Progenitor cell of endocrine pancreas (in vitro differentiated cells): ENCODE measurements at regions not wholly inside any gene's neighbourhood (a gene's known extent, or its start where the extent isn't known, plus 50 kb on each side); places are given as distances from the start of the nearest gene placed in this dataset.

Experiments
- DNase-seq: peaks from one replicate; pipeline ENCODE4 v3.0.0; 2021; ENCODE audit warnings: low spot score; ENCODE audit not compliant: unreplicated experiment
- H3K27ac Mint-ChIP-seq: 2 replicates; pipeline ENCODE4 v1.8.0; 2021; ENCODE audit warnings: mild to moderate bottlenecking, moderate library complexity, mixed read lengths
- H3K27me3 Mint-ChIP-seq: 2 replicates; pipeline ENCODE4 v1.8.0; 2021; ENCODE audit warnings: mixed read lengths
- H3K36me3 Mint-ChIP-seq: 2 replicates; pipeline ENCODE4 v1.8.0; 2022; ENCODE audit warnings: mixed read lengths; ENCODE audit not compliant: insufficient read depth
- H3K4me1 Mint-ChIP-seq: 2 replicates; pipeline ENCODE4 v1.8.0; 2021; ENCODE audit warnings: low read depth, mixed read lengths
- H3K4me3 Mint-ChIP-seq: 2 replicates; pipeline ENCODE4 v1.8.0; 2021; ENCODE audit warnings: low read depth, mild to moderate bottlenecking, moderate library complexity, mixed read lengths
- H3K9me3 Mint-ChIP-seq: 2 replicates; pipeline ENCODE4 v1.8.0; 2021; ENCODE audit warnings: low read depth, mixed read lengths
- CTCF ChIP-seq: fragments of 200-600 bp; sonication (generic); IDR thresholded peaks from one replicate; pipeline ENCODE4 v1.5.0; 2021; ENCODE audit warnings: antibody characterized with exemption, mild to moderate bottlenecking; ENCODE audit not compliant: unreplicated experiment

GRCh38 chr15:69636169-69636915 lies 183.7 kb downstream of the RPLP1 start:
- Mint-ChIP-seq H3K4me1 (peaks cover 7% of the 10 kb centered on the region), H3K27me3 (peaks cover 55% of the 10 kb centered on the region), H3K4me3 (no peak overlapping the region), H3K27ac (no peak overlapping the region), H3K36me3 (peaks cover 5% of the 10 kb centered on the region), H3K9me3 (peaks cover 18% of the 10 kb centered on the region)
- TF ChIP-seq CTCF = no peak
- DNase-seq = no peak

- TF ChIP-seq CTCF = no peak
- Mint-ChIP-seq H3K27me3 (peaks cover 45% of the 10 kb centered on the region), H3K4me3 (no peak overlapping the region), H3K4me1 (no peaks in the 10 kb centered on the region), H3K27ac (no peak overlapping the region), H3K9me3 (peaks cover 26% of the 10 kb centered on the region), H3K36me3 (peaks cover 7% of the 10 kb centered on the region)
- no peak for DNase-seq
These were observed 185.2 kb downstream of the RPLP1 start for GRCh38 chr15:69637818-69638217.

GRCh38 chr15:69643476-69643875 lies 190.9 kb downstream of the RPLP1 start:
- H3K4me1 Mint-ChIP-seq = peaks cover 11% of the 10 kb centered on the region
- peaks cover 30% of the 10 kb centered on the region for H3K9me3 Mint-ChIP-seq
- no peak for DNase-seq
- no peak for TF ChIP-seq CTCF
- no peak overlapping the region for H3K27ac Mint-ChIP-seq
- no peak overlapping the region for H3K4me3 Mint-ChIP-seq
- H3K27me3 Mint-ChIP-seq = peaks cover 31% of the 10 kb centered on the region
- H3K36me3 Mint-ChIP-seq = peaks cover 7% of the 10 kb centered on the region

DNA sequence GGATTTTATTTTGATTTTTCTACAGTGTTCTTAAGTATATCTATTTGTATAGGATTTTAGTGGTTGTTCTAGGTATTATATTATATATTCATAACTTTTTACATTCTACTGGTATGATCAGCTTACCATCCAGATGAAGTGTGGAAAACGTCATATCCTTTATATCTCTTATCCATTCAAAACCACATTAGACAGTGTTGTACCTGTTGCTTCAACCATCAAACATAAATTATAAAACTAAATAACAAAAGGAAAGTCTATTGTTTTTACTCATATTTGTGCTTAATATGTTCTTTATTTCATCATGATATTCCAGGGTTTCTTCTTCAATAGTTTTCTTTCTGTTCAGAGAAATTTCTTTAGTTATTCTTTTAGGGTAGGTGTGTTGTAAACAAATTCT lies 191.4 kb downstream of the RPLP1 start:
- Mint-ChIP-seq H3K27me3 (peaks cover 36% of the 10 kb centered on the region), H3K36me3 (peaks cover 7% of the 10 kb centered on the region), H3K4me3 (no peak overlapping the region), H3K9me3 (peaks cover 30% of the 10 kb centered on the region), H3K4me1 (peaks cover 12% of the 10 kb centered on the region), H3K27ac (no peak overlapping the region)
- DNase-seq = no peak
- TF ChIP-seq CTCF = no peak

DNA sequence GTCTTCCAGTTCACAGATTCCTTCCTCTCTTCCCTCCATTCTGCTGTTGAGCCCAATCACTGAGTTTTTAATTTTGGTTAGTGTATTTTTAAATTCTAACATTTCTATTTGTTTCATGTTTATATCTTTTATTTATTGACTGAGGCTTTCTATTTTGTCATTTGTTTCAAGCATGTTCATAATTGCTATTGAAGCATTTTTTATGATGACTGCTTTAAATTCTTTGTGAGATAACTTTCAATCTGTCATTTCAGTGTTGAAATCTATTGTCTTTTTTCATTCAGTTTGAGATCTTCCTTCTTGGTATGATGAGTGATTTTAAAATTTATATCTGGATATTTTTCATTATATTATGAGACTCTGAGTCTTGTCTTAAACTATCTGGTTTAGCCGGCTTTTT lies 192.3 kb downstream of the RPLP1 start:
- no peak overlapping the region for H3K27ac Mint-ChIP-seq
- H3K36me3 Mint-ChIP-seq = peaks cover 7% of the 10 kb centered on the region
- H3K9me3 Mint-ChIP-seq = peaks cover 25% of the 10 kb centered on the region
- H3K4me3 Mint-ChIP-seq = no peak overlapping the region
- DNase-seq = no peak
- TF ChIP-seq CTCF = no peak
- H3K27me3 Mint-ChIP-seq = peaks cover 43% of the 10 kb centered on the region
- H3K4me1 Mint-ChIP-seq = peaks cover 15% of the 10 kb centered on the region
